ENCODE measurements at regions not wholly inside any gene's neighbourhood (a gene's known extent, or its start where the extent isn't known, plus 50 kb on each side); places are given as distances from the start of the nearest gene placed in this dataset.

DNA sequence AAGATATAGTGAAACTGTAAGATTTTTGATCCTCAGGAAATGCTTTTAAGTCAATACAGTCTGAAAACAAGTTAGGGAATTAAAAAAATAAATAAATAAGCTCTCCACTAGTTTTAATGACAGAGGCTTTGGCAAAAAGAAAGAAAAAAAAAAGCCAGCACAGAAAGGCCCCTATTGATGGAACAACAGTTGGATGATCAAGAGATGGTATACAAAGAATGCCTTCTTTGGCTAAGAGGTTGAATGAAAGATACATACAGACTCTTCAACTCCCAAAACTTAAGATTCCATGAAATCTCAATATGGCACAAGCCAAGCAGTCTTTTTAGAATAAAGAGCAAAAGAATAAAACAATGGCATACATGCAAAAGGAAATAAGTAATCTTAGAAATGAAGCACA is 64.0 kb upstream of the GALNT5 start:
- TF ChIP-seq, protein P1, sequence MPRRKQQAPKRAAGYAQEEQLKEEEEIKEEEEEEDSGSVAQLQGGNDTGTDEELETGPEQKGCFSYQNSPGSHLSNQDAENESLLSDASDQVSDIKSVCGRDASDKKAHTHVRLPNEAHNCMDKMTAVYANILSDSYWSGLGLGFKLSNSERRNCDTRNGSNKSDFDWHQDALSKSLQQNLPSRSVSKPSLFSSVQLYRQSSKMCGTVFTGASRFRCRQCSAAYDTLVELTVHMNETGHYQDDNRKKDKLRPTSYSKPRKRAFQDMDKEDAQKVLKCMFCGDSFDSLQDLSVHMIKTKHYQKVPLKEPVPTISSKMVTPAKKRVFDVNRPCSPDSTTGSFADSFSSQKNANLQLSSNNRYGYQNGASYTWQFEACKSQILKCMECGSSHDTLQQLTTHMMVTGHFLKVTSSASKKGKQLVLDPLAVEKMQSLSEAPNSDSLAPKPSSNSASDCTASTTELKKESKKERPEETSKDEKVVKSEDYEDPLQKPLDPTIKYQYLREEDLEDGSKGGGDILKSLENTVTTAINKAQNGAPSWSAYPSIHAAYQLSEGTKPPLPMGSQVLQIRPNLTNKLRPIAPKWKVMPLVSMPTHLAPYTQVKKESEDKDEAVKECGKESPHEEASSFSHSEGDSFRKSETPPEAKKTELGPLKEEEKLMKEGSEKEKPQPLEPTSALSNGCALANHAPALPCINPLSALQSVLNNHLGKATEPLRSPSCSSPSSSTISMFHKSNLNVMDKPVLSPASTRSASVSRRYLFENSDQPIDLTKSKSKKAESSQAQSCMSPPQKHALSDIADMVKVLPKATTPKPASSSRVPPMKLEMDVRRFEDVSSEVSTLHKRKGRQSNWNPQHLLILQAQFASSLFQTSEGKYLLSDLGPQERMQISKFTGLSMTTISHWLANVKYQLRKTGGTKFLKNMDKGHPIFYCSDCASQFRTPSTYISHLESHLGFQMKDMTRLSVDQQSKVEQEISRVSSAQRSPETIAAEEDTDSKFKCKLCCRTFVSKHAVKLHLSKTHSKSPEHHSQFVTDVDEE (CRISPR knock-in tag; IDR thresholded peaks at IDR 0.05): no peak
- TF ChIP-seq CSDC2 (CRISPR knock-in tag; IDR thresholded peaks at IDR 0.05): no peak
- TF ChIP-seq TCF4 (CRISPR knock-in tag; IDR thresholded peaks at IDR 0.05; ENCODE audit: borderline replicate concordance): no peak
- no peak for TF ChIP-seq ESRRG (CRISPR knock-in tag; IDR thresholded peaks at IDR 0.05)
- TF ChIP-seq, protein P2, sequence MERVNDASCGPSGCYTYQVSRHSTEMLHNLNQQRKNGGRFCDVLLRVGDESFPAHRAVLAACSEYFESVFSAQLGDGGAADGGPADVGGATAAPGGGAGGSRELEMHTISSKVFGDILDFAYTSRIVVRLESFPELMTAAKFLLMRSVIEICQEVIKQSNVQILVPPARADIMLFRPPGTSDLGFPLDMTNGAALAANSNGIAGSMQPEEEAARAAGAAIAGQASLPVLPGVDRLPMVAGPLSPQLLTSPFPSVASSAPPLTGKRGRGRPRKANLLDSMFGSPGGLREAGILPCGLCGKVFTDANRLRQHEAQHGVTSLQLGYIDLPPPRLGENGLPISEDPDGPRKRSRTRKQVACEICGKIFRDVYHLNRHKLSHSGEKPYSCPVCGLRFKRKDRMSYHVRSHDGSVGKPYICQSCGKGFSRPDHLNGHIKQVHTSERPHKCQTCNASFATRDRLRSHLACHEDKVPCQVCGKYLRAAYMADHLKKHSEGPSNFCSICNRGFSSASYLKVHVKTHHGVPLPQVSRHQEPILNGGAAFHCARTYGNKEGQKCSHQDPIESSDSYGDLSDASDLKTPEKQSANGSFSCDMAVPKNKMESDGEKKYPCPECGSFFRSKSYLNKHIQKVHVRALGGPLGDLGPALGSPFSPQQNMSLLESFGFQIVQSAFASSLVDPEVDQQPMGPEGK (CRISPR knock-in tag; IDR thresholded peaks at IDR 0.05; ENCODE audit: borderline replicate concordance): no peak
- TF ChIP-seq ISL1 (CRISPR knock-in tag; IDR thresholded peaks at IDR 0.05): no peak
- TF ChIP-seq ZC3H10 (CRISPR knock-in tag; IDR thresholded peaks at IDR 0.05): no peak
- no peak for TF ChIP-seq ZNF8 (CRISPR knock-in tag; IDR thresholded peaks at IDR 0.05)
- TF ChIP-seq, protein P3, sequence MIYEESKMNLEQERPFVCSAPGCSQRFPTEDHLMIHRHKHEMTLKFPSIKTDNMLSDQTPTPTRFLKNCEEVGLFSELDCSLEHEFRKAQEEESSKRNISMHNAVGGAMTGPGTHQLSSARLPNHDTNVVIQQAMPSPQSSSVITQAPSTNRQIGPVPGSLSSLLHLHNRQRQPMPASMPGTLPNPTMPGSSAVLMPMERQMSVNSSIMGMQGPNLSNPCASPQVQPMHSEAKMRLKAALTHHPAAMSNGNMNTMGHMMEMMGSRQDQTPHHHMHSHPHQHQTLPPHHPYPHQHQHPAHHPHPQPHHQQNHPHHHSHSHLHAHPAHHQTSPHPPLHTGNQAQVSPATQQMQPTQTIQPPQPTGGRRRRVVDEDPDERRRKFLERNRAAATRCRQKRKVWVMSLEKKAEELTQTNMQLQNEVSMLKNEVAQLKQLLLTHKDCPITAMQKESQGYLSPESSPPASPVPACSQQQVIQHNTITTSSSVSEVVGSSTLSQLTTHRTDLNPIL (CRISPR knock-in tag; IDR thresholded peaks at IDR 0.05; ENCODE audit: low read depth): no peak
- no peak for TF ChIP-seq PPARA (CRISPR knock-in tag; IDR thresholded peaks at IDR 0.05; ENCODE audit: borderline replicate concordance)
- TF ChIP-seq ZFP30 (CRISPR knock-in tag; IDR thresholded peaks at IDR 0.05): no peak
- no peak for TF ChIP-seq SNAI2 (CRISPR knock-in tag; IDR thresholded peaks at IDR 0.05)
- no peak for ATAC-seq

DNA sequence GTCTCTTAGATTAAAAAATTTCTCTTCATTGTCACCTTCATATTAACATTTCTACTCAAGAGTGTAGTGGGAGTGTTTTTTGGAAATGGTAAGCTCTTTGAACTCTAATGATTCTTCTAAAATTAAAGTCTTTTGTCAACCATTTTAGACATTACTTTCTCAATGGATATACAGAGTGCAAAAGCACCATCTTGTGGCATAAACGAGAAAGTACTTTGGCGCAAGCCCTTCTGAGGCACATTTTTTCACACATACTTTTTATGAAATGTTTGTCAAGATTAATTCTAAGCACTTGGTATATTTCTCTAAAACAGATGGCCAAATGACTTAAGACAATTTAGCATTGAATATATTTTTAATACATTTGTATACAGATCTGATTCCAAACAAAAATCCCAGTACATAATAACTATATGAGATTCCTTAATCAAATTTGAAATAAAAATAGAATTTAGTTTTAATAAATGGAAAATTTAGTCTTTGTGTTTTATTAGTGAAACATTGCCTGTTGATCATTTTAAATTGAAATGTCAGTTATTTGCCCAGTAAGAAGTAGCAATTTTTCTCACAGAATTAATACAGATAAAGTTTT is 63.3 kb upstream of the GALNT5 start:
- no peak for TF ChIP-seq ISL1 (CRISPR knock-in tag; IDR thresholded peaks at IDR 0.05)
- no peak for TF ChIP-seq OSR1 (CRISPR knock-in tag; IDR thresholded peaks at IDR 0.05)
- TF ChIP-seq ZC3H10 (CRISPR knock-in tag; IDR thresholded peaks at IDR 0.05): no peak
- TF ChIP-seq, protein P4, sequence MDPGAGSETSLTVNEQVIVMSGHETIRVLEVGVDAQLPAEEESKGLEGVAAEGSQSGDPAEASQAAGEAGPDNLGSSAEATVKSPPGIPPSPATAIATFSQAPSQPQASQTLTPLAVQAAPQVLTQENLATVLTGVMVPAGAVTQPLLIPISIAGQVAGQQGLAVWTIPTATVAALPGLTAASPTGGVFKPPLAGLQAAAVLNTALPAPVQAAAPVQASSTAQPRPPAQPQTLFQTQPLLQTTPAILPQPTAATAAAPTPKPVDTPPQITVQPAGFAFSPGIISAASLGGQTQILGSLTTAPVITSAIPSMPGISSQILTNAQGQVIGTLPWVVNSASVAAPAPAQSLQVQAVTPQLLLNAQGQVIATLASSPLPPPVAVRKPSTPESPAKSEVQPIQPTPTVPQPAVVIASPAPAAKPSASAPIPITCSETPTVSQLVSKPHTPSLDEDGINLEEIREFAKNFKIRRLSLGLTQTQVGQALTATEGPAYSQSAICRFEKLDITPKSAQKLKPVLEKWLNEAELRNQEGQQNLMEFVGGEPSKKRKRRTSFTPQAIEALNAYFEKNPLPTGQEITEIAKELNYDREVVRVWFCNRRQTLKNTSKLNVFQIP (CRISPR knock-in tag; IDR thresholded peaks at IDR 0.05; ENCODE audit: borderline replicate concordance, low read depth): no peak
- no peak for TF ChIP-seq GLIS3 (CRISPR knock-in tag; IDR thresholded peaks at IDR 0.05)
- no peak for TF ChIP-seq ARNTL (CRISPR knock-in tag; IDR thresholded peaks at IDR 0.05; ENCODE audit: borderline replicate concordance, low read depth)
- TF ChIP-seq TCF4 (CRISPR knock-in tag; IDR thresholded peaks at IDR 0.05; ENCODE audit: borderline replicate concordance): no peak
- TF ChIP-seq SNAI2 (CRISPR knock-in tag; IDR thresholded peaks at IDR 0.05): no peak
- TF ChIP-seq, protein P1 (CRISPR knock-in tag; IDR thresholded peaks at IDR 0.05): no peak
- TF ChIP-seq PPARA (CRISPR knock-in tag; IDR thresholded peaks at IDR 0.05; ENCODE audit: borderline replicate concordance): no peak
- TF ChIP-seq ZNF8 (CRISPR knock-in tag; IDR thresholded peaks at IDR 0.05): no peak
- TF ChIP-seq ZNF70 (CRISPR knock-in tag; IDR thresholded peaks at IDR 0.05): no peak
- TF ChIP-seq, protein P2 (CRISPR knock-in tag; IDR thresholded peaks at IDR 0.05; ENCODE audit: borderline replicate concordance): no peak
- no peak for TF ChIP-seq ZFP3 (CRISPR knock-in tag; IDR thresholded peaks at IDR 0.05)
- TF ChIP-seq RARB (CRISPR knock-in tag; IDR thresholded peaks at IDR 0.05): no peak
- TF ChIP-seq, protein P3 (CRISPR knock-in tag; IDR thresholded peaks at IDR 0.05; ENCODE audit: low read depth): no peak
- ATAC-seq: peak; percentile 85
